HL-60 (cell line): ENCODE measurements at regions not wholly inside any gene's neighbourhood (a gene's known extent, or its start where the extent isn't known, plus 50 kb on each side); places are given as distances from the start of the nearest gene placed in this dataset.

Source experiments
- POLR2AphosphoS5 ChIP-seq: IDR thresholded peaks from 2 replicates; pipeline ENCODE4 v1.6.1; 2012; ENCODE audit warnings: low read depth
- TF ChIP-seq, protein P1 (sequence below): IDR thresholded peaks from one replicate; pipeline ENCODE4 v1.5.1; 2011; ENCODE audit warnings: low read length, control low read depth, inconsistent platforms; ENCODE audit not compliant: insufficient read depth
- TF ChIP-seq, protein P2 (sequence below): IDR thresholded peaks from 2 replicates; pipeline ENCODE4 v1.6.1; 2012; ENCODE audit warnings: low read depth; ENCODE audit not compliant: insufficient replicate concordance

DNA sequence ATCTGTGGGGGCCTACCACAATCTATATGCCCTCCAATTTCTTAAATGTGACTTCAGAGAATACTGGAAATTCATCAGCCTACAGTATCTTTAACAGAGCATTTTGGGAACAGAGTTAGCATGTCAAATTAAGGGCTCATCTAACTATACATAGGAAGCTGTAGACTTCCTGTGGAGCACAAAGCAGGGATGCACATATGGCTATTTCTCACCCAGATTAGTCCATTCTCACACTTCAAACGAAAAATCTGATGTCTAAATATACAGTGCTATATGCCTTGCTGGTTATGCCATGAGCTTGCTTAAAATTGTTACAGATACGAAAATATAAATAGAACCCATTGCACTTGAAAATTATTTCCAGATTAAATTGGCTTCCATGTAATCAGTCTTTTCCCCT, 1922.8 kb downstream of the MRPL39 start:
- TF ChIP-seq, protein P1, sequence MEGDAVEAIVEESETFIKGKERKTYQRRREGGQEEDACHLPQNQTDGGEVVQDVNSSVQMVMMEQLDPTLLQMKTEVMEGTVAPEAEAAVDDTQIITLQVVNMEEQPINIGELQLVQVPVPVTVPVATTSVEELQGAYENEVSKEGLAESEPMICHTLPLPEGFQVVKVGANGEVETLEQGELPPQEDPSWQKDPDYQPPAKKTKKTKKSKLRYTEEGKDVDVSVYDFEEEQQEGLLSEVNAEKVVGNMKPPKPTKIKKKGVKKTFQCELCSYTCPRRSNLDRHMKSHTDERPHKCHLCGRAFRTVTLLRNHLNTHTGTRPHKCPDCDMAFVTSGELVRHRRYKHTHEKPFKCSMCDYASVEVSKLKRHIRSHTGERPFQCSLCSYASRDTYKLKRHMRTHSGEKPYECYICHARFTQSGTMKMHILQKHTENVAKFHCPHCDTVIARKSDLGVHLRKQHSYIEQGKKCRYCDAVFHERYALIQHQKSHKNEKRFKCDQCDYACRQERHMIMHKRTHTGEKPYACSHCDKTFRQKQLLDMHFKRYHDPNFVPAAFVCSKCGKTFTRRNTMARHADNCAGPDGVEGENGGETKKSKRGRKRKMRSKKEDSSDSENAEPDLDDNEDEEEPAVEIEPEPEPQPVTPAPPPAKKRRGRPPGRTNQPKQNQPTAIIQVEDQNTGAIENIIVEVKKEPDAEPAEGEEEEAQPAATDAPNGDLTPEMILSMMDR = no peak
- no peak for TF ChIP-seq POLR2AphosphoS5
- TF ChIP-seq, protein P2, sequence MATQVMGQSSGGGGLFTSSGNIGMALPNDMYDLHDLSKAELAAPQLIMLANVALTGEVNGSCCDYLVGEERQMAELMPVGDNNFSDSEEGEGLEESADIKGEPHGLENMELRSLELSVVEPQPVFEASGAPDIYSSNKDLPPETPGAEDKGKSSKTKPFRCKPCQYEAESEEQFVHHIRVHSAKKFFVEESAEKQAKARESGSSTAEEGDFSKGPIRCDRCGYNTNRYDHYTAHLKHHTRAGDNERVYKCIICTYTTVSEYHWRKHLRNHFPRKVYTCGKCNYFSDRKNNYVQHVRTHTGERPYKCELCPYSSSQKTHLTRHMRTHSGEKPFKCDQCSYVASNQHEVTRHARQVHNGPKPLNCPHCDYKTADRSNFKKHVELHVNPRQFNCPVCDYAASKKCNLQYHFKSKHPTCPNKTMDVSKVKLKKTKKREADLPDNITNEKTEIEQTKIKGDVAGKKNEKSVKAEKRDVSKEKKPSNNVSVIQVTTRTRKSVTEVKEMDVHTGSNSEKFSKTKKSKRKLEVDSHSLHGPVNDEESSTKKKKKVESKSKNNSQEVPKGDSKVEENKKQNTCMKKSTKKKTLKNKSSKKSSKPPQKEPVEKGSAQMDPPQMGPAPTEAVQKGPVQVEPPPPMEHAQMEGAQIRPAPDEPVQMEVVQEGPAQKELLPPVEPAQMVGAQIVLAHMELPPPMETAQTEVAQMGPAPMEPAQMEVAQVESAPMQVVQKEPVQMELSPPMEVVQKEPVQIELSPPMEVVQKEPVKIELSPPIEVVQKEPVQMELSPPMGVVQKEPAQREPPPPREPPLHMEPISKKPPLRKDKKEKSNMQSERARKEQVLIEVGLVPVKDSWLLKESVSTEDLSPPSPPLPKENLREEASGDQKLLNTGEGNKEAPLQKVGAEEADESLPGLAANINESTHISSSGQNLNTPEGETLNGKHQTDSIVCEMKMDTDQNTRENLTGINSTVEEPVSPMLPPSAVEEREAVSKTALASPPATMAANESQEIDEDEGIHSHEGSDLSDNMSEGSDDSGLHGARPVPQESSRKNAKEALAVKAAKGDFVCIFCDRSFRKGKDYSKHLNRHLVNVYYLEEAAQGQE = no peak
